ENCODE measurements at regions not wholly inside any gene's neighbourhood (a gene's known extent, or its start where the extent isn't known, plus 50 kb on each side); places are given as distances from the start of the nearest gene placed in this dataset.

DNA sequence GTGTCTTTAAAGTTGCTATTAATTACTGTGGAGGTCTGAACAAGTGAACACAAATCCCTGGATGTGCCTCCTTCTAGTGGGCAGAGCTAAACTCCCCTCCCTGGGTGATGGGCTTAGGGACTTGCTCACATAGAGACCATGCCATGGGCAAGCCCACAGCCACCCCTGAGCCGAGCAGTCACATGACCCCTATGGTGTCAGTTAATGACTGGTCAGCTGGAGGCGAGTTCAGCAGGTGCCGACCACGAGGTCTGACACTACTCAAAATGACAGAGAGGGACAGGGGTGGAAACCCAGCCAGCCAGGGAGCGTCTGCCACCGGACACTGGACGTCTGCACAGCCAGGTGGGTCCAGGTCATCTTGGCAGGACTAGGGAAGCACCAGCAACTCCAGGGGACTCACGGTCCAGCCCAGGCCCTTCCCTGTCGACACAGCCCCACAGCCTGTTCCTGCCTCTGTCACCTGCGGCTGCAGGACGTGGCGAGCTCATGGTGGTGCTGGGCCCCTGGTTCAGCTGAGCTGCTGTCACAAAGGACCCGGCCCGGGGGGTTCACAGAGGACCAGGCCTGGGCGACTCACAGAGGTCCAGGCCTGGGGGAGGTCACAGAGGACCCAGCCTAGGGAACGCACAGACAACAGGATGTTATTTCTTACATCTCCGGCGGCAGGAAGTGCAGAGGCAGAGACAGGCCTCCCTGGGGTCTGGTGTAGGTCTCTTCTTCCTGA is 135.0 kb downstream of the BRD1 start:
- in situ Hi-C loops (cut with MboI; ENCODE audit: low pct_unique_long_range_greater_than_20kb in 2 of 9, low sequenced_read_pairs in 9 of 9, unreplicated experiment in 9 of 9) = no loop called here
- H3K4me3 ChIP-seq = no peak overlapping the region
- no peak overlapping the region for H3K27ac ChIP-seq
- no peaks in the 10 kb centered on the region for H3K4me1 ChIP-seq (replicated peaks in 1 of 2)
- no peak for ATAC-seq (replicated peaks in 6 of 8)
- whole genome bisulfite sequencing, 10 experiments = 0 to 76% (median 40%) methylated on average over 1 to 5 of the region's 18 CpGs; no CpG with 5 or more reads in 5 of the 10 experiments

DNA sequence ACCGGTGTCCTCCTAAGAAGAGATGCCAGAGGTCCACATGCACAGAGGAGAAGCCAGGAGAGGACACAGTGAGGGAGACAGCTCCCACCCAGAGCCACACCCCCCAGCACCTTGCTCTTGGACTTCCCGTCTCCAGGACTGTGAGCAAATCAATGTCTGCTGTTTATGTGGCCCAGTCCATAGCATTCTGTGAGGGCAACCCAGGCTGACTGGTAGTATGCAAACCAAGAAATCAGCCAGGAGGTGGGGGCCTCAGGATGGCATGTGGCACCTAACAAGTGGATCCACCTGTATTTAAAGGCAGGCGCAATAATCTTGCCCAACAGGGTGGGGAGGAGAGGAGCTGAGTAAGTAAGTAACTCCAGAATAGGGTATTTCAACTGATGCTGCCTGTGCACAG is 136.4 kb downstream of the BRD1 start:
- Histone ChIP-seq H3K4me1 (replicated peaks in 1 of 2) (no peaks in the 10 kb centered on the region), H3K27ac (no peak overlapping the region), H3K4me3 (no peak overlapping the region)
- no peak for ATAC-seq (replicated peaks in 6 of 8)
- in situ Hi-C loops (cut with MboI; ENCODE audit: low pct_unique_long_range_greater_than_20kb in 2 of 9, low sequenced_read_pairs in 9 of 9, unreplicated experiment in 9 of 9) = no loop called here
- 40 to 100% (median 81%) methylated on average over 1 of the region's 3 CpGs; no CpG with 5 or more reads in 6 of the 10 experiments for WGBS, 10 experiments

DNA sequence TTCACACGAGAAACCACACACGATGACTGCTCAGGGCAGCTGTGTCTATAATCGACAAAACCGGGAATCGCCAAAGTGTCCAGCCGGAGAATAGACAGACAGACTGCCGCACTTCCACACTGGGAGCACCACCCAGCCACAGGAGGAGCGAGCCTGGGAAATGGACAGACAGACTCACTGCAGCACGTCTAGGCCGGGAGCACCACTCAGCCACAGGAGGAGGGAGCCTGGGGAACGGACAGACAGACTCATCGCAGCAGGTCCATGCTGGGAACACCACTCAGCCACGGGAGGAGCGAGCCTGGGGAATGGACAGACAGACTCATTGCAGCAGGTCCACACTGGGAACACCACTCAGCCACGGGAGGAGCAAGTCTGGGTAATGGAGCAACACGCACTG is 137.2 kb downstream of the BRD1 start:
- WGBS, 10 experiments = 30 to 89% (median 72%) methylated on average over 1 to 11 of the region's 16 CpGs; no CpG with 5 or more reads in 4 of the 10 experiments
- in situ Hi-C loops (cut with MboI; ENCODE audit: low pct_unique_long_range_greater_than_20kb in 2 of 9, low sequenced_read_pairs in 9 of 9, unreplicated experiment in 9 of 9) = no loop called here
- no peak overlapping the region for H3K4me3 ChIP-seq
- no peaks in the 10 kb centered on the region for H3K4me1 ChIP-seq (replicated peaks in 1 of 2)
- ATAC-seq (replicated peaks in 6 of 8) = no peak
- H3K27ac ChIP-seq = no peak overlapping the region

DNA sequence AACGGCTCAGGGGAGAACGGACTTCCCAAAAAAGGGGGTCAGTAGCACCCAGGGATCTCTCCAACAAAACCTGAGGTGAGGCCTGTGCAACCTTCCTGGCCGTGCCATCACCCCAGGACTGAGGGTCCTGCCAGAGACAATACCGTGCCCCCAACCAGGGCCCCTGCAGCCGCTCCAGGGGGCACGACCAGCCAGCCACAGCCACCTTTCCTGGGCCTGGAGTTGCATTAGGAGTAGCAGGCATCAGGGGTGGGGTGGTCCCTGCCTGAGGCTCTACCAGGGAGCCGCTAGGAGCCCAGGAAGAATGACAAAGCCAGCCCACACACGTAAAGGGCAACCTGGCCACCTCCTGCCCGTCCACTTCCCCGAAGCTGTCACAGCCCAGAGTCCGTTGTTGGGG is 137.8 kb downstream of the BRD1 start:
- no peak for ATAC-seq (replicated peaks in 6 of 8)
- Histone ChIP-seq H3K4me1 (replicated peaks in 1 of 2) (no peaks in the 10 kb centered on the region), H3K4me3 (no peak overlapping the region), H3K27ac (no peak overlapping the region)
- WGBS, 10 experiments = 18 to 67% (median 60%) methylated on average over 1 to 7 of the region's 11 CpGs; no CpG with 5 or more reads in 5 of the 10 experiments
- in situ Hi-C loops (cut with MboI; ENCODE audit: low pct_unique_long_range_greater_than_20kb in 2 of 9, low sequenced_read_pairs in 9 of 9, unreplicated experiment in 9 of 9) = no loop called here

DNA sequence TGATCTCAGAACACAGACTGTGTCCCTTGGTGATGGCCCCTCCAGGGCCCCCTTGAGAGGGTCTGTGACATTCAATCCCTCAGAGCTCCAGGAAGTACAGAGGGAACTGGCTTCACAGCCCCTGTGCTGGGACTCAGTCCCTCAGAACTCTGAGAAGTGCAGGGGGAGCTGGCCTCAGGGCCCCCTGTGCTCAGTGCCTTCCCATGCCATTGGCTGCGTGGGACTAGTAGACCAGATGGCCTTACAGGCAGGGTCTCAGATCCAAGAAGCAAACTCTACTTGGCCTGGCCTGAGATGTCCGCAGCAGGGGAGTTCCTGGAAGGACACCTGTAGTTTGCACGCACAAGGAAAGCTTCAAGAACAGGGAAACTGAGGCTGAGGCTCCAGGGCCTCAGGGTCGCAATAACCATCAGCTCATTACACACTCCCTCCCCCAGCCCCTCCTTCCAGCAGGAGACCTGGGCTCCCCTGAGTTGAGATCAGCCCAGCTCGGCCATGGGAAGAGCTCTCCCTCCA is 138.4 kb downstream of the BRD1 start:
- Histone ChIP-seq H3K4me1 (replicated peaks in 1 of 2) (no peaks in the 10 kb centered on the region), H3K27ac (no peak overlapping the region), H3K4me3 (no peak overlapping the region)
- no peak for ATAC-seq (replicated peaks in 6 of 8)
- 17 to 90% (median 63%) methylated on average over 1 to 2 of the region's 5 CpGs; no CpG with 5 or more reads in 7 of the 10 experiments for WGBS, 10 experiments
- in situ Hi-C loops (cut with MboI; ENCODE audit: low pct_unique_long_range_greater_than_20kb in 2 of 9, low sequenced_read_pairs in 9 of 9, unreplicated experiment in 9 of 9) = no loop called here

DNA sequence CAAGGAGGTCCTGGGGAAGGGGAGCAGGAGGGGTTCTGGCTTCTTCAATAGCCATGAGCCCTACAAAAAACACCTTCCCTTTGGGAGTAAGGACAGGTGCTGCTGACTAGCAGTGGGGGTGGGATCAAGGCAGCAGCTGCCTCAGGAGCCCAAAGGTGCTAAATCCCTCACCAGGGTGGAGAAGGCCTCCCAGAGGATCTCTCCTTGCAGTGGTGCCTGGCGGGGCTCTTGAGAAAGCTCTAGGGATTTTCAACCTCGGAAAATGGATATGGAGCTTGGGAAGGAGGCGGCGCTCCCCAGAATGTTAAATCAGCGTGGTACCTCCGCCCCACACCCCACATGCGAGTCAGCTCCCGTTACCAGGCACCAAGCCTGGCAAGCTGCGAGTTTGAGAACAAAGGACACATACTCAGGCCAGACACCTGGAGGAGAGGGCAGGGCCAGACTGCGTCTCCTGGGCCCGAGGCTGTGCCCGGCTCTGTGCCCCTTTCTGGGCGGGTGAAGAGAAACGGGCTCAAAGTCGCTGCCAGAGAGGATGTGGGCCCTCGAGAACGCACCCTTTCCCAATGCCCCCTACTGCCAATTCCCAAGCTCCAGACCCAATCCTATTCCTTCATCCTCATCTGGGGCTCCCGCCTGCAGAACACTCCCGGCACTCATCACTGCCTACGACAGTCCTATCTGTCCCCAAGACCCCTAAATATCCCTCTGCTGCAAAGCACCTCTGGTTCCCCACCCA is 139.0 kb downstream of the BRD1 start:
- in situ Hi-C loops (cut with MboI; ENCODE audit: low pct_unique_long_range_greater_than_20kb in 2 of 9, low sequenced_read_pairs in 9 of 9, unreplicated experiment in 9 of 9) = no loop called here
- no peak overlapping the region for H3K27ac ChIP-seq
- 25 to 90% (median 72%) methylated on average over 4 to 12 of the region's 20 CpGs; no CpG with 5 or more reads in 6 of the 10 experiments for WGBS, 10 experiments
- no peak for ATAC-seq (replicated peaks in 6 of 8)
- no peak overlapping the region for H3K4me3 ChIP-seq
- H3K4me1 ChIP-seq (replicated peaks in 1 of 2) = no peaks in the 10 kb centered on the region

DNA sequence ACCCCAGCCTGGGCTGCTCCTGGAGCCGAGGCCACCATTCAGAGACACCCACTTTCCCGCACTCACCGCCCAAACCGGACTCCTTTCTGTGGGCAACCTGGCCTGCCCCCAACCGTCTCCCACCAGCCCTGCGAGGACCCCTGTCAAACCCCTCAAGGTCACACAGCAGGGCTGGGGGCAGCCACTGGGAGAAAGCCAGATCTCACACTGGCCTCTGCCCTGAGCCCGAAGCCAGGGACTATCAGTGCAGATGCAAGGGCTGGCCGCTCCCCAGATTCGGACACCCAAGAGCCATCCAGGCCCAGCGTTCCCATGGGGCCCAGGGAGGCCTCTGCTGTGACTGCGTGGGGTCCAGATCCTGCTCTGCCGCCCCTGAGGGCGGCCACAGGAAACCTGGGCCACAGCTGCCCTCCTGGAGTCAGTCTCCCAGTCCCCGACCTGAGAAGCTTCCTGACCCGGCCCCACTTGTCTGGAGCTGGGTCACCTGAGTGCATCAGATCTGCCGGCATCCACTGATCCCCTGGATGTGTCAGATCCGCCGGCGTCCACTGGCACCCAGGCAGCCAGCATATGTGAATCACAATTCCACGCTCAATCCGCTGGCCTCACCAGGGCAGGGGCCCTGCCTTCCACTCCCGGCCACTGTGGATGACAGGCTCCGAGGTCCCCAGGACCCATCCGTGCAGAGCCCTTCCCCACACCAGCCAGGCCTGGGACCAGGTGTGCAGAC is 139.7 kb downstream of the BRD1 start:
- no peaks in the 10 kb centered on the region for H3K4me1 ChIP-seq (replicated peaks in 1 of 2)
- H3K27ac ChIP-seq = no peak overlapping the region
- WGBS, 10 experiments = 7 to 85% (median 65%) methylated on average over 2 to 13 of the region's 24 CpGs; no CpG with 5 or more reads in 2 of the 10 experiments
- ATAC-seq (replicated peaks in 6 of 8) = no peak
- no peak overlapping the region for H3K4me3 ChIP-seq
- in situ Hi-C loops (cut with MboI; ENCODE audit: low pct_unique_long_range_greater_than_20kb in 2 of 9, low sequenced_read_pairs in 9 of 9, unreplicated experiment in 9 of 9) = no loop called here

DNA sequence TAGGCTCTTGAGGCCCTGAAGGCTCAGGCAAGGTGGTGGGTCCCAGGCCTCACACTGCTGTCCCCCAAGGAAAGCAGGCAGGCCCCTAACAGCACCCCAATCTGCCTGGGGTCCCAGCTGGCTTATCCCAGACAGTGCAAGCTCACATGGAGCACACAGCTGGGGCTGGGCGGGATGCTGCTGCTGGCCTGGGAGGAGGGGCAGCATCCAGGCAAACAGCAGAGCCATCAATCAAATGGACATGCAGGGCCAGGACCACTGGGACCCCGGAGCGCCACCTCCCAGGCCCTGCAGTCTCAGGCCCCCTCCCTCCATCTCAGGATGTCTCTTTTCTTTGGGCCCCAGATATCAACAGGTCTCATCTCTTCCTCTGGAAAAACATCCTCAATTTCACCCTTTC is 140.3 kb downstream of the BRD1 start:
- no peak for ATAC-seq (replicated peaks in 6 of 8)
- Histone ChIP-seq H3K4me1 (replicated peaks in 1 of 2) (no peaks in the 10 kb centered on the region), H3K27ac (no peak overlapping the region), H3K4me3 (no peak overlapping the region)
- 13% methylated on average over 2 of the region's 3 CpGs; no CpG with 5 or more reads in 9 of the 10 experiments for WGBS, 10 experiments
- in situ Hi-C loops (cut with MboI; ENCODE audit: low pct_unique_long_range_greater_than_20kb in 2 of 9, low sequenced_read_pairs in 9 of 9, unreplicated experiment in 9 of 9) = no loop called here

DNA sequence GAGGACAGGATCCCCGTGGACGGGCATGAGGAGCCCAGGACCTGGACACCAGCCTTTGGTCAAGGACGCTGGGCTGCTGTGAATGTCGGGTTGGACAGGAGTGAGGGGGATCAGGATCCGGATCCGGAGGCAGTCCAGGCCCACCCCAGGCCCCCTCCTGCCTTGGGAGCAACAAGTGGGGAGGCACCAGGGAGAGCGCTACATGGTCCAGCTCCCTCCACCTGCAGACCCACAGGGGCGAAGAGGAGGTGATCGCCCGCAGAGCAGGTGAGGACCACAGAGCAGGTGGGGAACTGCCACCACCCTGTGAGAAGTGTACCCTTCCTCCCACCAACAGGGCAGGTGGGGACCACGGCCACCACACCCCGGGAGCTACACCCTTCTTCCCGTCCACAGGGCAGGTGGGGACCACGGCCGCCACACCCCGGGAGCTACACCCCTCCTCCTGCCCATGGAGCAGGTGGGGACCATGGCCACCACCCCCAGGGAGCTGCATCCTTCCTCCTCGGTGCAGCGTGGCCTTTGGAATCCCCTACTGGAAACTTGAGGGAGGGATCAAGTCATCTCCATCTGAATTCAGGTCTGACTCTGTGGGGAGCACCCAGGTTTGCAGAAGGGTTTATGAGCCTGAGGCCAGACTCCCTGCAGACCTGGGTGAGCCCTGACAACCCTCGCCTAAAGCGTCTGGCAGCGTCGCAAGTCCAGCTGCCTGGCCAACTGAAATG is 141.0 kb downstream of the BRD1 start:
- in situ Hi-C loops (cut with MboI; ENCODE audit: low pct_unique_long_range_greater_than_20kb in 2 of 9, low sequenced_read_pairs in 9 of 9, unreplicated experiment in 9 of 9) = no loop called here
- ATAC-seq (replicated peaks in 6 of 8) = no peak
- Histone ChIP-seq H3K27ac (no peak overlapping the region), H3K4me1 (replicated peaks in 1 of 2) (no peaks in the 10 kb centered on the region), H3K4me3 (no peak overlapping the region)
- 24 to 87% (median 60%) methylated on average over 1 to 8 of the region's 22 CpGs; no CpG with 5 or more reads in 5 of the 10 experiments for WGBS, 10 experiments

DNA sequence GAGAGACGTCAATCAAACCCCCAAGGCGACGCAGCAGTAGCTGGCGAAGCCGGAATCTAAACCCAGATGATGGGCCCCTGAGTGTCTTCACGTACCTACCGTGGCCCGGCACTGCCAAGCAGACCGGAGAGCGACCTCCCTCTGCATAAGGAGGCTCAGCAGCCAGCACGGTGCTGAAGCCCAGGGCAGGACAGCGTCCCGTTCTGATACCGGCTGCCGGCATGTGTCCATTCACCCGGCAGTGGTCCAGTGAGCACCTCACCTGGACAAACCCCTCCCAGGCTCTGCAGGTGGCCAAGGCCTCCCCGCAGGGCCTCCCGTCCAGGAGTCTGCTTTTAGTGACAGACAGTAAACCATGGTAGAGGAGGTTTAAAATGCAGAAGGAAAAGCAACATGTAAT is 142.0 kb downstream of the BRD1 start:
- Histone ChIP-seq H3K4me1 (replicated peaks in 1 of 2) (no peaks in the 10 kb centered on the region), H3K27ac (no peak overlapping the region), H3K4me3 (no peak overlapping the region)
- WGBS, 10 experiments = 0 to 88% (median 70%) methylated on average over 2 to 13 of the region's 18 CpGs; no CpG with 5 or more reads in 5 of the 10 experiments
- in situ Hi-C loops (cut with MboI; ENCODE audit: low pct_unique_long_range_greater_than_20kb in 2 of 9, low sequenced_read_pairs in 9 of 9, unreplicated experiment in 9 of 9) = no loop called here
- no peak for ATAC-seq (replicated peaks in 6 of 8)

DNA sequence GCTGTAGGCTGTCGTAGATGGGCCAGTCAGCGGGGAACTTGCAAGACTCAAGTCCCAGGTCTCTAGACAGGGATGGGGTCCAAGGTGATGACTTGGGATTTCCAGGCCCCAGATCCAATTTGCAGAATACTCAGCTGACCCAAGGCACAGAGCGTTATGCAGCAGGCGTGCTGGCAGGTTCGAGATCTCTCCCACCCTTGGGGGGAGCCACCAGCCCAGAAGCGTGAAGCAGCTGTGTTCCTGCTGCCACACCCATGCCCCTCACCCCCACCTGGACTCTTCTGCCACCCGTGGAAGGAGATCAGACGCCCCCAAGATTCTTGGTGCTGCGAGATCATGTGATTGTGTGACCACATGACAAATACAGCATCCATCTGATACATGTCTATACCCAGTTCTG is 142.6 kb downstream of the BRD1 start:
- ATAC-seq (replicated peaks in 6 of 8) = no peak
- Histone ChIP-seq H3K27ac (no peak overlapping the region), H3K4me3 (no peak overlapping the region), H3K4me1 (replicated peaks in 1 of 2) (no peaks in the 10 kb centered on the region)
- in situ Hi-C loops (cut with MboI; ENCODE audit: low pct_unique_long_range_greater_than_20kb in 2 of 9, low sequenced_read_pairs in 9 of 9, unreplicated experiment in 9 of 9) = no loop called here
- WGBS, 10 experiments = 17 to 80% (median 65%) methylated on average over 1 to 7 of the region's 9 CpGs; no CpG with 5 or more reads in 4 of the 10 experiments

DNA sequence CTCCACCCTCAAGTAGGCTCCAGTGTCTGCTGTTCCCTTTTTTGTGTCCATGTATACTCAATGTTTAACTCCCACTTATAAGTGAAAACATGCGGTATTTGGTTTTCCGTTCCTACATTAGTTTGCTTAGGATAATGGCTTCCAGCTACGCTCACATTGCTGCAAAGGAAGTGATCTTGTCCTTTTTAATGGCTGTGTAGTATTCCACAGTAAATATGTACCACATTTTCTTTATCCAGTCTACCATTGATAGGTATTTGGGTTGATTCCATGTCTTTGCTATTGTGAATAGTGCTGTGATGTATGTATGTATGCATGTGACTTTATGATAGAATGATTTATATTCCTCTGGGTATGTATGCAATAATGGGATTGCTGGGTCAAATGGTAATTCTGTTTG is 144.6 kb downstream of the BRD1 start:
- WGBS, 10 experiments = 7 to 90% (median 70%) methylated on average over 2 to 3 of the region's 3 CpGs; no CpG with 5 or more reads in 3 of the 10 experiments
- Histone ChIP-seq H3K27ac (no peak overlapping the region), H3K4me3 (no peak overlapping the region), H3K4me1 (replicated peaks in 1 of 2) (no peaks in the 10 kb centered on the region)
- no peak for ATAC-seq (replicated peaks in 6 of 8)
- in situ Hi-C loops (cut with MboI; ENCODE audit: low pct_unique_long_range_greater_than_20kb in 2 of 9, low sequenced_read_pairs in 9 of 9, unreplicated experiment in 9 of 9) = no loop called here
